ENCODE measurements at regions not wholly inside any gene's neighbourhood (a gene's known extent, or its start where the extent isn't known, plus 50 kb on each side); places are given as distances from the start of the nearest gene placed in this dataset.
"Not testable (repeated sequence)": the region's sequence is repeated elsewhere in the genome, so short reads cannot be mapped to it uniquely, and the experiment has no call there.

DNA sequence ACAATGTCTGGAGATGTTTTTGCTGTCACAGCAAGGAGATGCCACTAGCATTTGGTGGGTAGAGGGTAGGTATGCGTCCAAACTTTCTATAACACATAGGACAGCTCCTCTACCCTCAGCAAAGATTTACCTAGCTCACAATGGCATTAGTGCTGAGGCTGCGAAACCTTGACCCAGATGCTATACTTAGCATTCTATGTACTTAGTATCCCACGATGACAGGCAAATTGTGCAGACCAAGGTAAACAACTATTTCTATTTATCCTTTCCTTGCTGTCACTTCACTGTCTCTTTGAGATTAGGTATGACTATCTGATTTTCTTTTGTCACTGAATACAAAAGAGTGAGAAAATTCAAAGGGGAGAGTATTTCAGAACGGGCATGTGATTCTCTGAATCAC is 265.2 kb upstream of the ZNF385D start:
- Histone ChIP-seq H3K9me3 (replicated peaks; ENCODE audit: control insufficient read depth, insufficient read depth, low read length) (no peaks in the 10 kb centered on the region), H3K27me3 (ENCODE audit: control insufficient read depth in 2 of 2, insufficient read depth in 2 of 2, low read length in 2 of 2) (no peaks in the 10 kb centered on the region), H3K4me1 (ENCODE audit: control insufficient read depth, extremely low read depth, insufficient read depth, low read length) (no peaks in the 10 kb centered on the region), H3K4me3 (replicated peaks in 1 of 3; ENCODE audit: insufficient read depth in 1 of 3, low read depth in 1 of 3, low read length in 3 of 3) (no peak overlapping the region), H3K27ac (ENCODE audit: insufficient read depth, low read depth, low read length) (no peak overlapping the region), H3K36me3 (ENCODE audit: control insufficient read depth in 2 of 2, extremely low read depth in 1 of 2, insufficient read depth in 2 of 2, low read length in 2 of 2) (no peaks in the 10 kb centered on the region), H4K20me1 (replicated peaks; ENCODE audit: control insufficient read depth, extremely low read depth, insufficient read depth, low read length) (no peaks in the 10 kb centered on the region), H3K9me1 (replicated peaks; ENCODE audit: control insufficient read depth, extremely low read depth, insufficient read depth, low read length) (no peaks in the 10 kb centered on the region), H3K4me2 (ENCODE audit: insufficient read depth, low read length) (no peak overlapping the region), H3K79me2 (ENCODE audit: control insufficient read depth, insufficient read depth, low read length) (no peaks in the 10 kb centered on the region), H2AFZ (ENCODE audit: low read depth, low read length) (no peak overlapping the region), H3K9ac (replicated peaks; ENCODE audit: extremely low read depth, insufficient read depth, low read length) (no peak overlapping the region)
- no TSS peak for BruUV-seq (replicated peaks)
- TF ChIP-seq GATA2 (IDR thresholded peaks at IDR 0.05; ENCODE audit: insufficient read depth, insufficient read length, low read depth, low read length) (no peak), EZH2 (IDR thresholded peaks at IDR 0.05; ENCODE audit: borderline replicate concordance, low read depth, low read length, severe bottlenecking) (no peak), FOS (IDR thresholded peaks at IDR 0.05; ENCODE audit: borderline replicate concordance, insufficient read depth, low read length) (no peak), POLR2AphosphoS5 (IDR thresholded peaks at IDR 0.05; ENCODE audit: insufficient read depth, low read depth, low read length) (no peak), JUN (IDR thresholded peaks at IDR 0.05; ENCODE audit: borderline replicate concordance, insufficient read depth, insufficient read length, low read depth) (no peak), POLR2A (IDR thresholded peaks at IDR 0.05; ENCODE audit: low read depth, low read length) (no peak), MYC (IDR thresholded peaks at IDR 0.05; ENCODE audit: low read depth, low read length) (no peak)
- TF ChIP-seq, protein P1, sequence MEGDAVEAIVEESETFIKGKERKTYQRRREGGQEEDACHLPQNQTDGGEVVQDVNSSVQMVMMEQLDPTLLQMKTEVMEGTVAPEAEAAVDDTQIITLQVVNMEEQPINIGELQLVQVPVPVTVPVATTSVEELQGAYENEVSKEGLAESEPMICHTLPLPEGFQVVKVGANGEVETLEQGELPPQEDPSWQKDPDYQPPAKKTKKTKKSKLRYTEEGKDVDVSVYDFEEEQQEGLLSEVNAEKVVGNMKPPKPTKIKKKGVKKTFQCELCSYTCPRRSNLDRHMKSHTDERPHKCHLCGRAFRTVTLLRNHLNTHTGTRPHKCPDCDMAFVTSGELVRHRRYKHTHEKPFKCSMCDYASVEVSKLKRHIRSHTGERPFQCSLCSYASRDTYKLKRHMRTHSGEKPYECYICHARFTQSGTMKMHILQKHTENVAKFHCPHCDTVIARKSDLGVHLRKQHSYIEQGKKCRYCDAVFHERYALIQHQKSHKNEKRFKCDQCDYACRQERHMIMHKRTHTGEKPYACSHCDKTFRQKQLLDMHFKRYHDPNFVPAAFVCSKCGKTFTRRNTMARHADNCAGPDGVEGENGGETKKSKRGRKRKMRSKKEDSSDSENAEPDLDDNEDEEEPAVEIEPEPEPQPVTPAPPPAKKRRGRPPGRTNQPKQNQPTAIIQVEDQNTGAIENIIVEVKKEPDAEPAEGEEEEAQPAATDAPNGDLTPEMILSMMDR (IDR thresholded peaks at IDR 0.05; ENCODE audit: extremely low read depth in 1 of 2, insufficient read depth in 1 of 2, low read depth in 1 of 2, low read length in 2 of 2), result no peak
- TF ChIP-seq, protein P2, sequence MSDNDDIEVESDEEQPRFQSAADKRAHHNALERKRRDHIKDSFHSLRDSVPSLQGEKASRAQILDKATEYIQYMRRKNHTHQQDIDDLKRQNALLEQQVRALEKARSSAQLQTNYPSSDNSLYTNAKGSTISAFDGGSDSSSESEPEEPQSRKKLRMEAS (IDR thresholded peaks at IDR 0.05; ENCODE audit: insufficient read depth, insufficient read length), result no peak
- no peak for FAIRE-seq
- ChIA-PET CTCF (no interaction called here), POLR2A (no interaction called here)
- intact Hi-C loops (cut with micrococcal nuclease) (no loop called here), dilution Hi-C loops (cut with MboI; ENCODE audit: extremely low pct_ligation_motif_present, low sequenced_read_pairs) (no loop called here)
- DNase-seq (ENCODE audit: low read depth, low spot score), result no peak

DNA sequence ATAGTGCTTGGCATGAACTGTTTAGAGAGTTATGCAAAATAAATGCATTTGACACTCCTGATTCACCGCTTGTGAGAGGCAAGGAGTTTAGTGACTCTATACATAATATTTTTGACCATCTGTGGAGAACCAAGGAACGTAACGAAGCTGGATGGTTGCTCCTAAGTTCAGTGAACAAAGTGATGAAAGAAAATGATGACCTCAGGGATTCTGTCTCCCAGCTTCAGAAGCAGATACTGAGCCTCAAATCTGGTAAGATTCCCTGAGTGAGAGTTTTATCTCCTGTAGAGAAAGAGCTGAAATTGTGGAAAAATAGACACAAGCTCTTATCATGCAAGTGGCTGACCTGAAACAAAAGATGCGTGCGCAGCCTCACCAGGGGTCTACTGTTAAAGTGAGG is 273.6 kb upstream of the ZNF385D start:
- H2AFZ ChIP-seq (ENCODE audit: low read depth, low read length); H3K4me1 ChIP-seq (ENCODE audit: control insufficient read depth, extremely low read depth, insufficient read depth, low read length); H3K27me3 ChIP-seq (ENCODE audit: control insufficient read depth in 2 of 2, insufficient read depth in 2 of 2, low read length in 2 of 2); CTCF ChIA-PET; H3K9me3 ChIP-seq (replicated peaks; ENCODE audit: control insufficient read depth, insufficient read depth, low read length); BruUV-seq (replicated peaks); FAIRE-seq; H3K4me2 ChIP-seq (ENCODE audit: insufficient read depth, low read length); H3K79me2 ChIP-seq (ENCODE audit: control insufficient read depth, insufficient read depth, low read length); H3K36me3 ChIP-seq (ENCODE audit: control insufficient read depth in 2 of 2, extremely low read depth in 1 of 2, insufficient read depth in 2 of 2, low read length in 2 of 2); H3K27ac ChIP-seq (ENCODE audit: insufficient read depth, low read depth, low read length); H3K4me3 ChIP-seq (replicated peaks in 1 of 3; ENCODE audit: insufficient read depth in 1 of 3, low read depth in 1 of 3, low read length in 3 of 3); DNase-seq (ENCODE audit: low read depth, low spot score); intact Hi-C loops (cut with micrococcal nuclease); H4K20me1 ChIP-seq (replicated peaks; ENCODE audit: control insufficient read depth, extremely low read depth, insufficient read depth, low read length); H3K9me1 ChIP-seq (replicated peaks; ENCODE audit: control insufficient read depth, extremely low read depth, insufficient read depth, low read length); H3K9ac ChIP-seq (replicated peaks; ENCODE audit: extremely low read depth, insufficient read depth, low read length); POLR2A ChIA-PET; dilution Hi-C loops (cut with MboI; ENCODE audit: extremely low pct_ligation_motif_present, low sequenced_read_pairs): not testable (repeated sequence)

Data from endothelial cell of umbilical vein (primary cell).